MM.1S (cell line): ENCODE measurements at regions not wholly inside any gene's neighbourhood (a gene's known extent, or its start where the extent isn't known, plus 50 kb on each side); places are given as distances from the start of the nearest gene placed in this dataset.

Source experiments
- DNase-seq: peaks from one replicate; pipeline ENCODE4 v3.0.0-alpha.2; 2015
- H2AFZ ChIP-seq: fragments of 300-600 bp; sonication (generic); 2 replicates; pipeline ENCODE4 v1.6.0; 2016; ENCODE audit warnings: antibody characterized with exemption, low read length
- H3F3A ChIP-seq: fragments of 300-600 bp; sonication (generic); 2 replicates; pipeline ENCODE4 v1.6.1; 2016; ENCODE audit warnings: mild to moderate bottlenecking, antibody characterized with exemption, low read length, moderate library complexity, mixed read lengths; ENCODE audit not compliant: insufficient read depth
- H3K27ac ChIP-seq: fragments of 300-600 bp; sonication (generic); 2 replicates; pipeline ENCODE4 v1.5.1; 2016; ENCODE audit warnings: mild to moderate bottlenecking, low read length
- H3K27me3 ChIP-seq: fragments of 300-600 bp; sonication (generic); replicated peaks from 2 replicates; pipeline ENCODE4 v1.6.0; 2016; ENCODE audit warnings: low read length; ENCODE audit not compliant: insufficient read depth
- H3K36me3 ChIP-seq: fragments of 300-600 bp; sonication (generic); replicated peaks from 2 replicates; pipeline ENCODE4 v1.6.1; 2016; ENCODE audit warnings: mild to moderate bottlenecking, low read length, mixed read lengths; ENCODE audit not compliant: insufficient read depth
- H3K4me1 ChIP-seq: fragments of 300-600 bp; sonication (generic); 2 replicates; pipeline ENCODE4 v1.6.1; 2016; ENCODE audit warnings: low read length, mixed read lengths
- H3K4me2 ChIP-seq: fragments of 300-600 bp; sonication (generic); 2 replicates; pipeline ENCODE4 v1.6.0; 2016; ENCODE audit warnings: low read depth, low read length
- H3K4me3 ChIP-seq: fragments of 300-600 bp; sonication (generic); 2 replicates; pipeline ENCODE4 v1.5.1; 2016; ENCODE audit warnings: low read length, mixed read lengths
- H3K79me2 ChIP-seq: fragments of 300-600 bp; sonication (generic); 2 replicates; pipeline ENCODE4 v1.6.1; 2016; ENCODE audit warnings: mixed run types, low read length, mixed read lengths
- H3K9ac ChIP-seq: fragments of 300-600 bp; sonication (generic); 2 replicates; pipeline ENCODE4 v1.6.1; 2016; ENCODE audit warnings: low read length, mixed read lengths
- H3K9me2 ChIP-seq: fragments of 300-600 bp; sonication (generic); replicated peaks from 2 replicates; pipeline ENCODE4 v1.6.1; 2016; ENCODE audit warnings: mild to moderate bottlenecking, low read length, mixed read lengths; ENCODE audit not compliant: insufficient read depth
- H3K9me3 ChIP-seq: fragments of 300-600 bp; sonication (generic); replicated peaks from 2 replicates; pipeline ENCODE4 v1.6.1; 2016; ENCODE audit warnings: mild to moderate bottlenecking, low read length, mixed read lengths; ENCODE audit not compliant: insufficient read depth
- H4K20me1 ChIP-seq: fragments of 300-600 bp; sonication (generic); 2 replicates; pipeline ENCODE4 v1.6.1; 2016; ENCODE audit warnings: mild to moderate bottlenecking, low read length, moderate library complexity, mixed read lengths; ENCODE audit not compliant: insufficient read depth
- EZH2 ChIP-seq: fragments of 300-600 bp; sonication (generic); optimal IDR thresholded peaks from 2 replicates; pipeline ENCODE3; 2017; ENCODE audit warnings: low read depth, mild to moderate bottlenecking, antibody characterized with exemption, low read length, mixed read lengths
- EZH2phosphoT487 ChIP-seq: fragments of 300-600 bp; sonication (generic); IDR thresholded peaks from 2 replicates; pipeline ENCODE4 v1.6.1; 2018; ENCODE audit warnings: antibody characterized with exemption, low read length
- TF ChIP-seq, protein P1 (sequence below): fragments of 300-600 bp; sonication (generic); IDR thresholded peaks from 2 replicates; pipeline ENCODE4 v1.5.1; 2016; ENCODE audit warnings: antibody characterized with exemption, low read length, mixed read lengths

DNA sequence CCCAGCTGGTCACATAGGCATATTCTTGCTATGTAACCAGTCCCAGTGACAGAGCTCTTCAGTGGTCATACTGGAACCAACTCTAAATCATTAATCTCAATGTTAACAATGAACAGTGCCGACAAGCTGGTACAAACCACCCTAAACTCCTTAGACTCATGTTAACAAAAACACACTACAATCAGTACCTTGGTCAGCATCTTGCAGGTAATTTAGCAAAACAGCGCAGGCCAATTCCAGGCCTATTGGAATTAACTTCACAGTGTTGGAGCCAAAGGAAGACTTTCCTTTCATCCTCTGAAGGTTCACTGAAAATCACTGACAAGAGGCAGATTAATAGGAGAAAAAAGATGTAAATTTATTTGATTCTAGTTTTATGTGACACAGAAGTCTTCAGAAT lies 396.4 kb downstream of the PIK3C3 start:
- TF ChIP-seq EZH2 (no peak), EZH2phosphoT487 (no peak)
- TF ChIP-seq, protein P1, sequence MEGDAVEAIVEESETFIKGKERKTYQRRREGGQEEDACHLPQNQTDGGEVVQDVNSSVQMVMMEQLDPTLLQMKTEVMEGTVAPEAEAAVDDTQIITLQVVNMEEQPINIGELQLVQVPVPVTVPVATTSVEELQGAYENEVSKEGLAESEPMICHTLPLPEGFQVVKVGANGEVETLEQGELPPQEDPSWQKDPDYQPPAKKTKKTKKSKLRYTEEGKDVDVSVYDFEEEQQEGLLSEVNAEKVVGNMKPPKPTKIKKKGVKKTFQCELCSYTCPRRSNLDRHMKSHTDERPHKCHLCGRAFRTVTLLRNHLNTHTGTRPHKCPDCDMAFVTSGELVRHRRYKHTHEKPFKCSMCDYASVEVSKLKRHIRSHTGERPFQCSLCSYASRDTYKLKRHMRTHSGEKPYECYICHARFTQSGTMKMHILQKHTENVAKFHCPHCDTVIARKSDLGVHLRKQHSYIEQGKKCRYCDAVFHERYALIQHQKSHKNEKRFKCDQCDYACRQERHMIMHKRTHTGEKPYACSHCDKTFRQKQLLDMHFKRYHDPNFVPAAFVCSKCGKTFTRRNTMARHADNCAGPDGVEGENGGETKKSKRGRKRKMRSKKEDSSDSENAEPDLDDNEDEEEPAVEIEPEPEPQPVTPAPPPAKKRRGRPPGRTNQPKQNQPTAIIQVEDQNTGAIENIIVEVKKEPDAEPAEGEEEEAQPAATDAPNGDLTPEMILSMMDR, result no peak
- Histone ChIP-seq H4K20me1 (no peaks in the 10 kb centered on the region), H2AFZ (no peak overlapping the region), H3K4me3 (no peak overlapping the region), H3K9me3 (no peaks in the 10 kb centered on the region), H3K4me2 (no peak overlapping the region), H3K4me1 (no peaks in the 10 kb centered on the region), H3K27me3 (no peaks in the 10 kb centered on the region), H3K9ac (no peak overlapping the region), H3K27ac (no peak overlapping the region), H3F3A (no peaks in the 10 kb centered on the region), H3K36me3 (no peaks in the 10 kb centered on the region), H3K79me2 (no peaks in the 10 kb centered on the region), H3K9me2 (no peaks in the 10 kb centered on the region)
- no peak for DNase-seq

DNA sequence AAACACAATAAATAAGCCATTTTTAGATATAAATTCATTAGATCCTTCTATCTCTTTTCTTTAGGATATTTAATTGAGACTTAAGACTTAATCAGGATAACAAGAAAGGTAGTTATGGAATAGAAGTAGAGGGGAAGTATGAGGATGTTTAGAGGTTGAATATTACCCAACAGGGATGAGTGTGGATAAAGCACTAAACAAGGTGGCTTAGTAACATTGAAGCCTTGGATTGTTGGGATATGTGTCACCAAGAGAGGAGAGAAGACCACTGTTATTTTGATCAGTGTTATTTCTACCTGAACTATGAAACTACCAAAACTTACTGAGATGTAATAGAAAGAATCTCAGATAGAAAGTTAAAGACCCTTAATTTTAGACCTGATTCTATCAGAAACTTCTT lies 405.7 kb downstream of the PIK3C3 start:
- H3K9me3 ChIP-seq, result no peaks in the 10 kb centered on the region
- no peak overlapping the region for H3K4me3 ChIP-seq
- no peaks in the 10 kb centered on the region for H4K20me1 ChIP-seq
- H3K36me3 ChIP-seq, result no peaks in the 10 kb centered on the region
- H2AFZ ChIP-seq, result no peak overlapping the region
- DNase-seq, result no peak
- no peak overlapping the region for H3K4me2 ChIP-seq
- H3K9me2 ChIP-seq, result no peaks in the 10 kb centered on the region
- no peaks in the 10 kb centered on the region for H3K79me2 ChIP-seq
- no peak overlapping the region for H3K27ac ChIP-seq
- no peaks in the 10 kb centered on the region for H3F3A ChIP-seq
- H3K9ac ChIP-seq, result no peak overlapping the region
- TF ChIP-seq, protein P1, result no peak
- no peak for TF ChIP-seq EZH2
- no peak for TF ChIP-seq EZH2phosphoT487
- H3K27me3 ChIP-seq, result no peaks in the 10 kb centered on the region
- H3K4me1 ChIP-seq, result no peaks in the 10 kb centered on the region

DNA sequence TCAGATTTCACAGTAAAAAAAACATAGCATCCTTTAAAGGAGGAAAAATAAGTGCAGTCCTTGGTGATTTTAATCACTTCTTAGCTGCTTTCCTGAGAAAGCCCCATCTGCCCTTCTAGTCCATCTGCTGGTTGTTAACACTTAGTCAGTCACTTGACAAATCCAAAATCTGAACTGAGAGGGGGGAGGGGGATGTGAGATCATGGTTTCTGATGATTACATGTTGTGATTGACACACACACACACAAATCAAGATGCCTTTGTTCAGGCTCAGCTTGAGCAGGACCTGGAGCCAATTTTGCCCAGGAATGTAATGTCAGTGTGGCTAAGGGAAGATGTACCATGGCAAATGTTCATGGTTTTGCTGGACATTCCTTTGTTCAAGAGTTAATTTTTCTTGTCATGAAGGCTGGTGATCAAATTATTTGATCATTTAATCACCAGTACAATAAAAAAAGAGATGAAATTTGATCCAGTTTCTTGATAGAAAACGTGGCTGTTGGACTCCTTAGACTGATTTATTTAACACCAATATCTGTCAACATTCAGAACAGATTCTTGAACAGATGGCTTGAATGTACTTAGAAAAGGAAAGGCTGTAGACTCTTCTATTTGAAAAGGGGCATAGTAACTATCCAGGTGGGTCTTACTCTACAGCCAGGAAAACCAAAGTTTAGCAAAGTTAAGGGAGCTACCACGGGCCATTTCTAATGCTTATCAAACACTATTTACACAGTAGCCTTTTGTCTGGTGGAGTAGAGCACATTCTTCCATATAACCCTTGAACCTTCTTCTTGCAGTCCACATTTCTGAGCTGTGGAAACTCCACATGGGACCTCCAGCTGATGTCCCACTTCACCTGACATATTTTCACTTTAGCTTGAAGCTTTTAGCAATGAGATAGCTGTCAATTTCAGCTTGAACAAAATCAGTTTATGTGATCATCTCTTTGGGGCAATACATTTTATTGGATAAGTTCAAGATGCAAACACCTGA lies 408.7 kb downstream of the PIK3C3 start:
- Histone ChIP-seq H3F3A (no peaks in the 10 kb centered on the region), H3K27ac (no peak overlapping the region), H3K79me2 (no peaks in the 10 kb centered on the region), H3K9ac (no peak overlapping the region), H3K27me3 (no peaks in the 10 kb centered on the region), H3K9me2 (no peaks in the 10 kb centered on the region), H3K36me3 (no peaks in the 10 kb centered on the region), H2AFZ (no peak overlapping the region), H4K20me1 (no peaks in the 10 kb centered on the region), H3K9me3 (no peaks in the 10 kb centered on the region), H3K4me2 (no peak overlapping the region), H3K4me3 (no peak overlapping the region), H3K4me1 (no peaks in the 10 kb centered on the region)
- TF ChIP-seq, protein P1, result no peak
- TF ChIP-seq EZH2 (no peak), EZH2phosphoT487 (no peak)
- DNase-seq, result no peak
